HG02943 (cell line): ENCODE measurements at regions not wholly inside any gene's neighbourhood (a gene's known extent, or its start where the extent isn't known, plus 50 kb on each side); places are given as distances from the start of the nearest gene placed in this dataset.

Source experiments
- ATAC-seq: cut with Tn5 transposase; IDR thresholded peaks from one replicate; pipeline ENCODE4 v1.9.1; 2021; ENCODE audit warnings: mild to moderate bottlenecking, low read depth, moderate library complexity; ENCODE audit not compliant: unreplicated experiment

DNA sequence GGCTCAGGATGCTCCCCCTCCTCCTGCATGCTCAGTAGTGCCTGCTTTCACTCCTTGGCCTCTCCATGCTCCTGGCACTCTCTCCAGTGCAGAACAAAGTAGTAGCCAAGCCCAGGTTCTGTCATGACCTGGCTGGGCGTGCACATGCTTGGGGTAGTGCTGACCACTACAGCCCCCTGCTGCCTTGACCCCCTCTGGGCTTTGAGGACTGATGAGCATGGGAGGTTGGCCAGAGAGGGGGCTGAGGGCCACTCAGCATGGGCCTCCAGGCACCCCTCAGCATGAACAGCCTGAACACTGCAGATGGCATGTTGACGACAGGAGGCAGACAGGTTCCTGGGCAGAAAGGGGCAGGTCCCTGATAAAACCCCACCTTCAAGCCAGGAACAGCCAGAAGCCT, 935.7 kb upstream of the PRMT6 start:
- ATAC-seq: no peak

DNA sequence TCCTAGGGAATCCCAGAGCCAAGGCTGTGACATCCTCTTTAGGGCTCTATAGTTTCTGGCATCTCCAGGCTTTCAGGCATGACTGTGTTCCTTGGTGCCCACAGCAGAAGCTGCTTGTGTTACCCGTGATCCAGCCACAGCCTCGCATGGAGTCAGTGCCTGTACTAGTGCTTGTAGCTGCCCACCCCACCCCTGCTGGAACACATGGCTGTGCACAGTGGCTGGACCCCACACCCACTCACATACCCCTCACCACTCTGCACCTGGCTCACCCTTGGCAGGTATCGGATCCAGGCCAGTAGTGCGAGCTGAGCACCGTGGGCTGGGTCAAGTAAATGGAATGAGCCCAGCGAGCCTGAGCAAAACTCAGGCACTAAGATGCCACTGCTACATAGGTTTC, 934.7 kb upstream of the PRMT6 start:
- no peak for ATAC-seq

DNA sequence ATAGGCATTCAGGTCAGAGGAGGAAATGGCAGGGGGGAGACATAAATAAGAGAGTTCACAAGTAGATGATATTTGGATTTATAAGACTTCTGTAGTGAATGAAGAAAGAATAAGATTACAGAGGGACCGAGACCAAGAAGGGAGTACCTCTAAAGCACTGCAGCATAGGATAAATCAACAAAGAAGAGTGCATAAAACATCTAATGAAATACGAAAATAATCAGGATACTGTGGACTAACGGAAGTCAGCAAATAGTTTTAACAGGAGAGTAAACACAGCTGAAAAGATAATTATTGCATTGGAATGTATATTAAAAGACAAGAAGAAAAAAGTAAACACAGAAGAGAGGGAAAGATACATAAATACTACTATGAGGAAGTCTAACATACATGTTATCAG, 921.9 kb upstream of the PRMT6 start:
- no peak for ATAC-seq

DNA sequence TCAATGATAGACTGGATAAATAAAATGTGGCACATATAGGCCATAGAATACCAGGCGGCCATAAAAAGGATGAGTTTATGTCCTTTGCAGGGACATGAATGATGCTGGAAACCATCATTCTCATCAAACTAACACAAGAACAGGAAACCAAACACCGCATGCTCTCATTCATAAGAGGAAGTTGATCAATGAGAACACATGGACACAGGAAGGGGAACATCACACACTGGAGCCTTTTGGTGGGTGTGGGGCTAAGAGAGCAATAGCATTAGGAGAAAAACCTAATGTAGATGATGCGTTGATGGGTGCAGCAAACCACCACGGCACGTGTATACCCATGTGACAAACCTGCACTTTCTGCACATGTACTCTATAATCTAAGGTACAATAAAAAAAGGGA, 883.4 kb upstream of the PRMT6 start:
- no peak for ATAC-seq

DNA sequence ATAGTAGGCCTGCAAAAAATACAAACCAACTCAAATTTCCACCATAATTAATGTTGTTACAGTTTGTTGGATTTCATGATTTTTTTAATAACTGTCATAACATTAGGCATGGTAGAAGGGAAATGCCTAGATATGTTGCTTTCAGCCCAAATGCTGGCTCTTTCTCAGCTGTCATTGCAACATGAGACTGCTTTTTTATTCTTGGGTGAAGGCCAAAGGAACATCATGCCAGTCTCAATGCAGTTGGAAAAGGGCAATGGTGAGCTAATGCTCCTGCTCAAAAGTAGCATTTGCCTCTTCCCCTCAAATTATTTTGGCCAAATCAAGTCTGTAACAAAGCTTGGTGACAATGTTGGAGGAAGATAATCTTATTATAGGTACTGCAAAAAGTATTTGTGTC, 877.7 kb upstream of the PRMT6 start:
- ATAC-seq: no peak

DNA sequence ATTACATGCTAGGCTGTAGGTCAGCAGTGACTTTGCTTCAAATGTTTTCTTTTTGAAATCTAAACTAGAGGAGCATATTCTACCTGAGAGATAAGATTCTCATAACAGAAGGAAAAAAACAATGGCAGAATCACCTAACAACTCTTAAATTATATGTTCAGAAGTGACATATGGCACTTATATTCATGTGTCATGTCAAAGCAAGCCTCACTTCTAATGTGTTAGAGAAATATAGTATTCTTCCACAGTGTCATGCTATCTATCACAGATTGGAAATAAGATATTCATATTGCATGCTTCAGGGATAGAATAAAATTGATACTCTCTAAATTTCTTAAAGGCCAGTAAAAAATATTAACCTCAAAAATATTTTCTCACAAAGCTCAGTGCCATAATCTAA, 874.6 kb upstream of the PRMT6 start:
- ATAC-seq: no peak

DNA sequence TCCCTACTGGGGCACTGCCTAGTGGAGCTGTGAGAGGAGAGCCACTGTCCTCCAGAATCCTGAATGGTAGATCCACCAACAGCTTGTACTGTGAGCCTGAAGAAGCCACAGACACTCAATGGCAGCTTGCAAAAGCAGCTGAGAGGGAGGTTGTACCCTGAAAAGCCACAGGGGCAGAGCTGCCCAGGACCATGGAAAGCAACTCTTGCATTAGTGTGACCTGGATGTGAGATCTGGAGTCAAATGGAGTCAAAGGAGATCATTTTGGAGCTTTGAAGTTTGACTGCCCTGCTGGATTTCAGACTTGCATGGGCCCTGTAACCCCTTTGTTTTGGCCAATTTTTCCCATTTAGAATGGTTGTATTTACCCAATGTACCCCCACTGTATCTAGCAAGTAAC, 871.4 kb upstream of the PRMT6 start:
- no peak for ATAC-seq

DNA sequence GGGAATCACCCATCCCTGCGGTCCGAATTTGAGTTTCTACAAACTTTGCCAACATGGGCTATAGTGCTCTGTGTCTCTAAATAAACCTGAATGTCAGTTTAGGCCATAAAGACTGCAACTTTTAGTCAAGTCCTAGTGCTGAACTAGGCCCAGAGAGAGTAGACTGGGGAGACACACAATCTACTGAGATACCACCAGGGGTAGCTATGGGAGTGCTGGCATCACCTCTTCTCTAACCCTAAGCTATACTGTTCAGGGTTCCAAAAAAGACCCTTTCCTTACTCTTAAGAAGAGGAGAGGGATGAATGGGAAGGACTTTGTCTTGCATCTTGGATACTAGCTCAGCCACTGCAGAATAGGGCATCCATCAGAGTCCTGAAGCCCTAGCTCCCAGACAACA, 866.7 kb upstream of the PRMT6 start:
- ATAC-seq: no peak

DNA sequence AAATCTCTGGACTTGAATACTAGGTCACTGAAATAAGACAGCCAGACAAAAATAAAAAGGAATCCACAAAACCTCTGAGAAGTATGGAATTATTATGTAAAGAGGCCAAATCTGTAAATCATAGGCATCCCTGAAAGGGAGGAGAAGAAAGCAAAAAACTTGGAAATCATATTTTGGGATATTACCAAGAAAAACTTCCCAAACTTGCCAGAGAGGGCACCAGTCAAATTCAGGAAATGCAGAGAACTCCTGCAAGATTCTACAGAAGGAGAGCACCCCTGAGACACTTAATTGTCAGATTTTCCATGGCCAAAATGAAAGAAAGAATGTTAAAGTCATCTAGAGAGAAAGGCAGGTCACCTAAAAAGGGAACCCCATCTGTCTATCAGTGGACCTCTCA, 862.3 kb upstream of the PRMT6 start:
- ATAC-seq: no peak

DNA sequence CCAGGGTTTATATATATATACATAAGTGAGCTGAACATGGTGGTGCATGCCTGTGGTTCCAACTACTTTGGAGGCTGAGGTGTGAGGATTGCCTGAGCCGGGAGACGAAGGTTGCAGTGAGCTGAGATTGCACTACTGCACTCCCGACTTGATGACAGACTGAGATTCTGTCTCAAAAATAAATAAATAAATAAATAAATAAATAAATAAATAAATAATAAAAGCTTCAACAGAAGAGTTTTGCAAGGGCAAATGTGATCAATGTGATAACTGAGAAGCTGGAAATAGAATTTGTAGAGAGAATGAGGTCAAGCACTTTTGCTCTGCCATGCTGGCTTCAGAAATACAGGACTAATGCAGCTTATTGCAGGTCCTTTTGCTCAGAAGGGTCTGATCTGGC, 855.8 kb upstream of the PRMT6 start:
- no peak for ATAC-seq

DNA sequence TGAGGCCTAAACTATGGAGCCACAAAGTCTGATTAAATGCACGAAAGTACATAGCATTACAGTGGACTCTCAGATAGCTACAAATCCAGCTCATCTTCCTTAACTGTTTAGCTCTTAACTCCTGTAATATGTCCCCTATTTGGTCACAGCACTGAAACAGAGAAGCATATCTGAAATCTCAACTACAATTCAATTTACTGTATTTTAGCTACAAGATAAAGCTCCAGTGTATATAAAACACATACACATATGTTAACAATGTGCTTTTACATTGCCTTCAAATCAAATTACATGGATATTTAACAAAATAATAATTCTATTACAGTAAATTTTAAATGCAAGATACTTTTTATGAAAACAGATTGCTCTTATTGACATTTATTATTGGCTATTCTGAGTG, 849.3 kb upstream of the PRMT6 start:
- no peak for ATAC-seq

DNA sequence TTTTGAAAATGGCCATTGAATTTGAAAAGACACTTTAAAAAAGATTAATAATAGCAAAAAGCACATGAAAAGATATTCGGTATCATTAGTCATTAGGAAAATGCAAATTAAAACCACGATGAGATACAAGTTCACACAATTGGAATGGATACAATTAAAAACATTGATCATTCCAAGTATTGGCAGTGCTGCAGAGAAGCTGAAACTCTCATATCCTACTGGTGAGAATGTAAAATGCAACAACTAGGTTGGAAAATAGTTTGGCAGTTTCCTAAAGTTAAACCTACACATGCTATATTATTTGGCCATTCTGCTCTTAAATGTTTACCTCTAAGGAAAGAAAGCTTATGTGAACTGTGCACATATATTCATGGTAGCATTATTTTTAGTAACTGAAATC, 838.7 kb upstream of the PRMT6 start:
- ATAC-seq: no peak

DNA sequence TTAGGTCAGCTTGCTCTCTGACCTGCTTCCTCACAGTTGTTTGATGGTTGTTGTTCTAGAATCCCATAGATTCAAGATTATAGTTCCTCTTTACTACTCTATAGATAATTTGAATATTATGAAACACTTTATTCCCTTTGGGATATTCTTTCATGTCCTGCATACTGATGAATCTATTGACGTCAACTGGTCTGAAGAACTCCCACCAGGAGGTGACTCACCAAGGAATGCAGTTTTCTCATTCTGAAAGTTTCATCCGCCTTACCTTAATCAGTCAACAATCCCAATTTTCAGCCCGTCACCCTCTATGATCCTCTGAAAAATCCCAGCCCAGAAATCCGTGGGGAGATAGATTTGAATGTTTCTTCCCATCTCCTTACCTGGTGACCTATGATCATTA, 834.1 kb upstream of the PRMT6 start:
- no peak for ATAC-seq

DNA sequence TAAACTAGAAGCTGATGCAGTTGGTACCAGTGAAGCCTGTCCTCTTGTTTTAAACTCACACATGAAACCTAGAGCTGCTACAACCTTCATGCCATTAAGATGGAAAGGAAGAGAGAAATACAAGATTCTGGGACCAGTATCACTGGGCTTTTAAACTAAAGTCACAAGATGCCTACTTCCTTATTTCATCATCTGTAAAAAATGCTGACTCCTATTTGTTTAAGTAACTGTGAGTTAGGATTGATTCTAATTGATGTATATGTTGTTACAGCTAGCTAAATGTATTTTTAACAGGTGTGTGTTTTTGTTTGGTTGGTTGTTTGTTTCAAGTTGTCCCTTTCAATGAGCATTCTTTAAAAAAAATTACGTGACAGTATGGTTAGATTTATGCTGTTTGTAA, 833.3 kb upstream of the PRMT6 start:
- no peak for ATAC-seq

DNA sequence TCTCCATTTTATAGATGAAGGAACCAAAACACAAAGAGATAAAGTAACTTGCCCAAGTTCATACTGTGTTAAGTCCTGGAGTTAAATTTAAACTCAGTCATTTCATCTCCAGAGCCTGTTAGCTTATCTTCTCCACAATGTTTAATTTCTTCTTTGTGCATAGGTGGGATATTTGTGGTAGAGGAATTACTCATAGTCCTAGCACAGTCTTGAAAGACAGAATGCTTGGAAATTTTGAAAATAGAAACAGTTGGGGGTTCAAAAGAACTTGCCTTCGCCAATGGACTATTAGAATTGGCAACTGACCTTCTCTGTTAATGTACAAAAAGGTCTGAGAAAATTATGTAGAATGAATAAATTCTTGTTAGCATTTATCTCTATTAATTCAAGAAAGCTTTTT, 832.0 kb upstream of the PRMT6 start:
- no peak for ATAC-seq

DNA sequence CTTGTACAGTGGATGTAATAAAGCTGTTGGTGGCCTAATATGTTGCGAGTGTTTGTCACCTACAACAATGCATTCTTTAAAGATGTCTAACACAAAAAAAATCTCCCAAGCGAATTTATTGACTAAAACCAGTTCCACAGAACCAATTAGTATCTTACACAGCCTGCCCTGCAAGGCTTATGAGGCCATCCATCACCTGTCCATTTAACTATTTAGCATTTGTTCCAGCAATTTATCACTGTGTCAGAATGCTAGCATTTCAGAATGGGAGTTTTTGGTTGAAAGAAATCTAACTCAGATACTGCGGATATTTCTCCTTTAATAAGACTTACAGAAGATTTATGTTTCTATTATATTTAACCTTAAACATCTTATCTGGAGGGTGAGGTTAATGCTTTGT, 831.1 kb upstream of the PRMT6 start:
- no peak for ATAC-seq

DNA sequence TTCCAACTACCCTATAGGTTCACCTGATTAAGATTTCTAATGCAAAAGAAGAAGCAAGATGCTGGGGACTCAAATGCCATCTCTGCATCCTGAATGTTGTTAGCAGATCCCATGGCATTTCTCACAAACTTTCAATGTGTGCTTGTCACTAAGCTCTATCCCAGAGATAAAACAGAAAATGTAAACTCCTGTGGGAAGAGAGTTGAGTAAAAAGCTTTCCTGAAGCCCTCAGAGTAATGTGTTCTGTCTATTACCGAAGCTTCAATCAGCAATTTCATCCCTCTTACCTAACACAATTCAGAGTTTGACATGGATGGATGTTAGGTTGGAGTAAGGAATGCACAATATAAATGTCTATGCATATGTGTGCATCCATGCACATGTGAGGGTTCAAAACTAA, 829.9 kb upstream of the PRMT6 start:
- ATAC-seq: no peak

DNA sequence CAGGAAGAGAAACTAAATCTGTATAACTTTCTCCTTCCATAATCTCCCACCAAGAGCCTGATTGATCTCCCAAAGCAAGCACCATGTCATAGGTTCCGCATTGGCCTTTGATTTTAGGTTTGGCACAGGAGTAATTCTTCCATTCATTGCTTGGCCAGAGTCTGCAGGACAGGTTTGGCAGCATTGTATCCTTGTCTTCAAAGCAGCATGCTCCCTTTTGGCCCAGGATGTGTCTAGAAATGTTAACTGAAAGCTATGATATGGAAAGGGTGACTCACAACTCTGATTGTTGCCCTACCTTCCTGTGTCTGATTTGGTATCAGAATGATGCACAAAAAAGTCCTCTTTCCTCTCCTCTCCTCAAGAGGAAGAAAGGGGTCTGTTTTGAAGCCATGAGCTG, 824.3 kb upstream of the PRMT6 start:
- ATAC-seq: no peak

DNA sequence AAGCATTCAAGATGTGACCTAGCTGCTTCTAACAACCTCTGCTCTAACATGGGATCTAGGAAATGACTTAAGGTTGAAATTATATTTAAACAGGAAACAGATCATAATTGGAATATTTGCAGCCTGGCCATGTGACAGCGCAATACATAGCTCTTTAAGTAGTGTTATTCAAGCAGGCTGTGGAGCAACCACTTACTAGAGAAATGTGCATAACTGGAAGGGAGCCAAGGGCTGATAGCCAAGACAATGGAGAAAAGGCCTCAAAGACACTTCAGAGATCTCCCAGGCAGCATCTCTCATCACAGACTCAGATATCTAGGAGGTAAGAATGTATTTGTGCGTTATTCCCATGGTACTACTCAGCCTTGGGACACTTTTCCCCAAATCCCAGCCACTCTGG, 823.0 kb upstream of the PRMT6 start:
- no peak for ATAC-seq

DNA sequence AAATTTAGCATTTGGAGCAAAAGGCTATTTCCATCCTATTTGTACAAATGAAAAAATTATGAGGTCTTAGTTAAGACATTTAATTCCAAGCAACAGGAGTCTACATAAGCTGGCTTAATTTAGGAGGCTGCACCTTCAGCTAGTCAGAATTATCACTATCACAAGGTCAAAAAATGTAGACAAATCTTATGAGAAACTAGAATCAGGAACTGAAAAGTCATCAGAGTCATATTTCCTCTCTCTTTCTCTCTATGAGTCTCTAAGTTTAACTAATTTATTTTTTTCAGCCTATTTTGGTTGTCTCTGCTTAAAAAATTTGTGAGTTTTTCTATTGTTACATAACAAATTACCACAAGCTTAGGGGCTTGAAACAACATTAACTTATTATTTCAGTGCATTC, 807.1 kb upstream of the PRMT6 start:
- ATAC-seq: no peak

DNA sequence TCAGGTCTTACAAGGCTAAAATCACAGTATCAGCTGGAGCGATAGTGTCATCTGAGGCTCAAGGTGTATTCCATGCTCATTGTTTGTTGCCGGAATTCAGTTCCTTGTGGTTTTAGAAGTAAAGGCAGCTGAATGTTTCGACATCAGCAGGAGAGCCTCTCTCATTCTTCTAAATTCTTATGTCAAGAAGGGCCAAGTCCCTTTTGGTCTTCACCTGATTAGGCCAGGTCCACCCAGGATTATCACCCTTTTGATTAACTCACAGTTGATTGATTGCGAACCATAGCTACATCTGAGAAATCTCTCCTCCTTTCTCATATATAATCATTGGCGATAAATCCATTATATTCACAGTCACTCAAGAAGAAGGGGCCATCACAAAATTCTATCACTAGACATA, 806.7 kb upstream of the PRMT6 start:
- no peak for ATAC-seq

DNA sequence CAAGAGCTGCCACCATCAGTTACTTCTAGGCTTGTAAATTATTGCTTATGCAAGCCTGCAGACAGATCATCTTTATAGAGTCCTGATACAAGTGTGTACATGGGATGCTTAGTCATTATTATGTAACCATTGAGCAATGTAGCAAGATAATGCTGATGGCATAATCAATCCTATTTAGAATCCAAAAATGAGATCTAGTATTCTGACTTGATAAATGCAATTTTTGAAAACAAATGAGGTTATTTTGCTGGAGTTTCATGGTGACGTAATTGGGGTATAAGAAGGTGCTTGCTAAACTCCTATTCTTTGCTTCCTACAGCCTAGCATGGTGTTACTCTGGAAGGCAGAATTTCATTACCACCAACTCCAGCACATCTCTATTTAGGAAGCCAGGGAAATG, 801.7 kb upstream of the PRMT6 start:
- ATAC-seq: no peak

DNA sequence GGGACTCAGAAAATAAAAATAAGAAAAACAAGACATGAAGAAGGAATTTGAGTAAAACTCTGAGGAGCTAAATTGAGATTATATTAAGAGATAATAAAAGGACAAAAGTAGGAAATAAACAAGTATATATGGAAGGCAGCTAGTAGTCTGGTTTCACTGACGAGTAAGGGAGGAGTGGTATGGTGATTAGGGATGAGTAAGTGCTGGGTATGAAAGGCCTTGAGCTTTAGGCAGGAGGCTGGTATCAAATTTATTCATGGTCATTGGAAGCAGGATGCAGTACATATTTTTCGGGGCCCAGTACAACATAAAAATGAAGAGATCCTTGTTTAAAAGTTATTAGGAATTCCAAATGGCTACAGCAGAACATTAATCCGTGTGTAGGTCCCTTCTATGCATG, 789.7 kb upstream of the PRMT6 start:
- ATAC-seq: no peak

DNA sequence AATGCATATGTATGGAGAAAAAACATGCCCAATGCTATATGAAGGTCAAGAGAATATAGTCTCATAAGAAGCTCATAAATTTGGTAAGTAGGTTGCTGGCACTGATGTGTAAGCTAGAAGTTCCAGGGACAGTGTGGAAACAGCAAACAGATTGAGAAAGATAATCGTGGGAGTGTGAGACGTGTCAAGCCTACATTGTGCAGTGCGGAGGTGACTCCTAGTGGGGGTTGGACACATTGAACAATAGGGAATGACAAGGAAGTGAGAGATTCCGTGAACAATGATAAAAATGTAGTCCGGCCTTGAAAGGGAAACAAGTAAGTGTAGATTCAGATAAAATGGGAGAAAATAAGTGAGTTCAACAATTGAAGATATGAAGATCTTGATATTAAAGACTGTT, 788.4 kb upstream of the PRMT6 start:
- no peak for ATAC-seq
